HepG2 (cell line): ENCODE measurements at regions not wholly inside any gene's neighbourhood (a gene's known extent, or its start where the extent isn't known, plus 50 kb on each side); places are given as distances from the start of the nearest gene placed in this dataset.

ENCODE experiments used
- ATAC-seq: fragments of 200-7000 bp; cut with Tn5 transposase; 3 replicates; pipeline ENCODE4 v1.9.1; 2020; ENCODE audit warnings: mild to moderate bottlenecking, moderate library complexity
- BruUV-seq: library from RNA; stranded (reverse); fragments of 400-500 nt; replicated peaks from 2 replicates; lab custom pipeline; 2021; lab: Mats Ljungman, UMichigan
- CTCF ChIA-PET: fragments of 300-600 bp; formaldehyde crosslinking; extraction: SDS; loops from one replicate; lab custom pipeline; 2021; ENCODE audit warnings: low total read pairs, inconsistent platforms, low intra/inter-chr PET ratio; lab: Yijun Ruan, JAX
- POLR2A ChIA-PET: fragments of 350-600 bp; sonication (Branson Sonifier 250); formaldehyde crosslinking; loops from one replicate; lab custom pipeline; 2020; ENCODE audit warnings: antibody characterized with exemption, inconsistent platforms; lab: Yijun Ruan, JAX
- DNase-seq: peaks from one replicate; pipeline ENCODE4 v3.0.0-alpha.2; 2015; ENCODE audit warnings: low spot score
- FAIRE-seq: peaks from 3 replicates; lab custom pipeline; 2011; peaks lifted over from hg19 to GRCh38; lab: Jason Lieb, UNC
- H2AFZ ChIP-seq: one replicate; pipeline ENCODE4 v1.6.1; 2011; ENCODE audit warnings: low read length, inconsistent platforms
- H3K27ac ChIP-seq: fragments of 300-600 bp; 3 replicates; pipeline ENCODE4 v1.8.0; 2011; ENCODE audit warnings: mixed run types, mild to moderate bottlenecking, mixed read lengths, low read length, inconsistent platforms; ENCODE audit not compliant: insufficient read depth; ENCODE audit errors: extremely low read length
- H3K27me3 ChIP-seq, 2 experiments: fragments of 200-600 bp in 1 of 2; 2 replicates in 1 of 2; 3 replicates in 1 of 2; pipeline versions ENCODE4 v1.6.0 to v1.8.0; 2011; ENCODE audit warnings: low read length in 2 of 2, mild to moderate bottlenecking in 2 of 2, moderate library complexity in 2 of 2, inconsistent platforms in 1 of 2; ENCODE audit not compliant: insufficient read depth in 2 of 2, control insufficient read depth in 1 of 2
- H3K36me3 ChIP-seq, 2 experiments: fragments of 200-600 bp in 1 of 2; replicated peaks in 1 of 2; 2 replicates in 1 of 2; 3 replicates in 1 of 2; pipeline versions ENCODE4 v1.5.1 to v1.8.0; 2011; ENCODE audit warnings: low read length in 2 of 2, inconsistent platforms in 1 of 2; ENCODE audit not compliant: insufficient read depth in 2 of 2, control insufficient read depth in 1 of 2
- H3K4me1 ChIP-seq: 2 replicates; pipeline ENCODE4 v1.5.1; 2012; ENCODE audit warnings: low read length, inconsistent platforms; ENCODE audit not compliant: insufficient read depth
- H3K4me2 ChIP-seq: 2 replicates; pipeline ENCODE4 v1.6.0; 2011; ENCODE audit warnings: low read depth, low read length, inconsistent platforms
- H3K4me3 ChIP-seq, 3 experiments: fragments of 200-600 bp in 1 of 3; sonication (generic), shearing (Covaris generic) in 1 of 3; replicated peaks in 1 of 3; 2 replicates each; pipeline ENCODE4 v1.5.1; 2011 to 2016; ENCODE audit warnings: low read length in 3 of 3, inconsistent platforms in 2 of 3, low read depth in 2 of 3, mild to moderate bottlenecking in 2 of 3, control low read depth in 1 of 3, mixed read lengths in 1 of 3; ENCODE audit not compliant: insufficient read depth in 1 of 3
- H3K79me2 ChIP-seq: one replicate; pipeline ENCODE4 v1.6.1; 2011; ENCODE audit warnings: low read length, inconsistent platforms; ENCODE audit not compliant: insufficient read depth
- H3K9ac ChIP-seq: 2 replicates; pipeline ENCODE4 v1.6.0; 2011; ENCODE audit warnings: mild to moderate bottlenecking, low read depth, low read length, inconsistent platforms; ENCODE audit not compliant: insufficient read depth
- H3K9me3 ChIP-seq: 2 replicates; pipeline ENCODE4 v1.5.1; 2012; ENCODE audit warnings: mild to moderate bottlenecking, low read length
- H4K20me1 ChIP-seq: 2 replicates; pipeline ENCODE4 v1.6.0; 2011; ENCODE audit warnings: inconsistent platforms, mild to moderate bottlenecking, low read length, moderate library complexity; ENCODE audit not compliant: insufficient read depth
- AKAP8 ChIP-seq: sonication (generic); formaldehyde crosslinking; IDR thresholded peaks from 2 replicates; pipeline ENCODE4 v1.5.1; 2020; ENCODE audit warnings: mild to moderate bottlenecking, missing genetic modification reagents
- AKNA ChIP-seq: sonication (generic); formaldehyde crosslinking; IDR thresholded peaks from 2 replicates; pipeline ENCODE4 v1.4.0; 2020; ENCODE audit warnings: missing genetic modification reagents, borderline replicate concordance
- ATM ChIP-seq: fragments of 450-650 bp; IDR thresholded peaks from 2 replicates; pipeline ENCODE4 v1.7.1; 2017; ENCODE audit warnings: mild to moderate bottlenecking, borderline replicate concordance
- BRD4 ChIP-seq: sonication (generic); formaldehyde crosslinking; IDR thresholded peaks from 2 replicates; pipeline ENCODE4 v1.4.0; 2020; ENCODE audit warnings: missing genetic modification reagents
- FOXK2 ChIP-seq: fragments of 450-650 bp; IDR thresholded peaks from 2 replicates; pipeline ENCODE4 v1.6.1; 2016
- FOXP4 ChIP-seq: sonication (generic); formaldehyde crosslinking; IDR thresholded peaks from 2 replicates; pipeline ENCODE4 v1.4.0; 2020; ENCODE audit warnings: missing genetic modification reagents
- JUND ChIP-seq: sonication (generic); formaldehyde crosslinking; IDR thresholded peaks from 2 replicates; pipeline ENCODE4 v1.8.0; 2022; ENCODE audit warnings: mild to moderate bottlenecking, missing genetic modification reagents
- RBM39 ChIP-seq: fragments of 200-400 bp; formaldehyde crosslinking; IDR thresholded peaks from one replicate; pipeline ENCODE4 v1.6.1; 2018; ENCODE audit warnings: antibody characterized with exemption, mild to moderate bottlenecking, low read depth, low read length; ENCODE audit not compliant: poor library complexity, severe bottlenecking
- THAP8 ChIP-seq: sonication (generic); formaldehyde crosslinking; IDR thresholded peaks from 2 replicates; pipeline ENCODE4 v1.5.1; 2020; ENCODE audit warnings: missing genetic modification reagents, mild to moderate bottlenecking, borderline replicate concordance
- YEATS4 ChIP-seq: sonication (generic); formaldehyde crosslinking; IDR thresholded peaks from 2 replicates; pipeline ENCODE4 v1.4.0; 2020; ENCODE audit warnings: missing genetic modification reagents, borderline replicate concordance
- ZNF253 ChIP-seq: sonication (generic); formaldehyde crosslinking; IDR thresholded peaks from 2 replicates; pipeline ENCODE4 v1.8.0; 2022; ENCODE audit warnings: mild to moderate bottlenecking, missing genetic modification reagents, borderline replicate concordance
- ZNF296 ChIP-seq: sonication (generic); formaldehyde crosslinking; conservative IDR thresholded peaks from 2 replicates; pipeline ENCODE4 v1.5.0; 2020; ENCODE audit warnings: mild to moderate bottlenecking, missing genetic modification reagents
- ZNF513 ChIP-seq: sonication (generic); formaldehyde crosslinking; conservative IDR thresholded peaks from 2 replicates; pipeline ENCODE4 v1.5.0; 2020; ENCODE audit warnings: missing genetic modification reagents
- ZNF629 ChIP-seq: sonication (generic); formaldehyde crosslinking; conservative IDR thresholded peaks from 2 replicates; pipeline ENCODE4 v1.5.0; 2020; ENCODE audit warnings: missing genetic modification reagents
- ZNF746 ChIP-seq: sonication (generic); formaldehyde crosslinking; IDR thresholded peaks from 2 replicates; pipeline ENCODE4 v1.8.0; 2022; ENCODE audit warnings: mild to moderate bottlenecking, missing genetic modification reagents
- ZNF775 ChIP-seq: sonication (generic); formaldehyde crosslinking; IDR thresholded peaks from 2 replicates; pipeline ENCODE4 v1.4.0; 2020; ENCODE audit warnings: missing genetic modification reagents, mild to moderate bottlenecking, moderate library complexity, borderline replicate concordance
- WGBS: methylation state at CpG from one replicate; pipeline ENCODE4 v1.1.6; 2017; ENCODE audit warnings: low lambda C conversion rate; 5-methylcytosine and 5-hydroxymethylcytosine counted together
- in situ Hi-C: cut with HindIII; loops from 2 replicates; pipeline ENCODE4 v1.10.0; 2017; ENCODE audit warnings: low pct_unique_long_range_greater_than_20kb; ENCODE audit not compliant: extremely low pct_ligation_motif_present
- intact Hi-C: fragments of 100-400 bp; cut with micrococcal nuclease; formaldehyde crosslinking; loops from one replicate; pipeline ENCODE4 v1.10.0; 2022; ENCODE audit not compliant: unreplicated experiment

- whole genome bisulfite sequencing, result 39% methylated on average over 3 of the region's 3 CpGs
- intact Hi-C loops, result no loop called here
- BruUV-seq, result no TSS peak
- TF ChIP-seq ZNF296 (no peak), RBM39 (no peak), ATM (no peak), FOXK2 (no peak), THAP8 (no peak), ZNF746 (no peak), AKNA (CRISPR knock-in tag) (no peak), AKAP8 (CRISPR knock-in tag) (no peak), ZNF775 (no peak), FOXP4 (CRISPR knock-in tag) (no peak), JUND (CRISPR knock-in tag) (no peak), ZNF513 (CRISPR knock-in tag) (no peak), ZNF253 (CRISPR knock-in tag) (no peak), BRD4 (CRISPR knock-in tag) (no peak), YEATS4 (no peak), ZNF629 (CRISPR knock-in tag) (no peak)
These were observed 321.9 kb downstream of the CDK5RAP2 start for GRCh38 chr9:120258096-120258495.

More at GRCh38 chr9:120258096-120258495, 321.9 kb downstream of the CDK5RAP2 start:
- no peak for FAIRE-seq
- no peaks in the 10 kb centered on the region for H3K79me2 ChIP-seq
- ChIA-PET POLR2A (no interaction called here), CTCF (no interaction called here)
- no peak overlapping the region for H3K9ac ChIP-seq
- H3K9me3 ChIP-seq, result no peaks in the 10 kb centered on the region
- 0 out of 2 replicates have a peak, but pooled peaks cover 8% of the 10 kb centered on the region for H3K4me1 ChIP-seq
- H4K20me1 ChIP-seq, result no peaks in the 10 kb centered on the region
- H3K27me3 ChIP-seq, result no peaks in the 10 kb centered on the region
- no peak for ATAC-seq
- no peak overlapping the region for H3K27ac ChIP-seq
- DNase-seq, result no peak
- no peak overlapping the region for H3K4me3 ChIP-seq
- no peak overlapping the region for H2AFZ ChIP-seq
- no peak overlapping the region for H3K4me2 ChIP-seq
- in situ Hi-C loops, result no loop called here
- no peaks in the 10 kb centered on the region for H3K36me3 ChIP-seq
